A549 (cell line): ENCODE measurements at regions not wholly inside any gene's neighbourhood (a gene's known extent, or its start where the extent isn't known, plus 50 kb on each side); places are given as distances from the start of the nearest gene placed in this dataset.

Source experiments
- CTCF ChIP-seq: fragments of >200 bp; sonication (Bioruptor Twin); formaldehyde crosslinking; IDR thresholded peaks from 3 replicates; pipeline ENCODE4 v1.5.1; 2016
- ESRRA ChIP-seq: fragments of 150-350 bp; IDR thresholded peaks from 2 replicates; pipeline ENCODE4 v1.6.1; 2014; ENCODE audit warnings: mild to moderate bottlenecking, low read length, borderline replicate concordance
- KDM1A ChIP-seq: fragments of 200-600 bp; sonication (generic); IDR thresholded peaks from 2 replicates; pipeline ENCODE4 v1.6.1; 2016; ENCODE audit warnings: low read depth, mild to moderate bottlenecking
- POLR2A ChIP-seq: IDR thresholded peaks from 2 replicates; pipeline ENCODE4 v1.6.1; 2012; ENCODE audit warnings: mild to moderate bottlenecking, low read length
- RAD21 ChIP-seq, 2 experiments: fragments of >200 bp in 1 of 2; sonication (Bioruptor Twin) in 1 of 2; formaldehyde crosslinking in 1 of 2; IDR thresholded peaks in 1 of 2; conservative IDR thresholded peaks in 1 of 2; 2 replicates in 1 of 2; 3 replicates in 1 of 2; pipeline ENCODE4 v1.6.1; 2012 to 2018; ENCODE audit warnings: inconsistent platforms in 1 of 2
- REST ChIP-seq: fragments of 200-600 bp; sonication (generic); IDR thresholded peaks from 2 replicates; pipeline ENCODE4 v1.6.1; 2016; ENCODE audit warnings: antibody characterized with exemption, mild to moderate bottlenecking, moderate library complexity
- RNF2 ChIP-seq: fragments of 200-600 bp; sonication (generic); IDR thresholded peaks from 2 replicates; pipeline ENCODE4 v1.6.1; 2016; ENCODE audit warnings: low read depth, mild to moderate bottlenecking, antibody characterized with exemption, moderate library complexity, borderline replicate concordance
- USF2 ChIP-seq: fragments of 450-650 bp; IDR thresholded peaks from 2 replicates; pipeline ENCODE4 v1.6.1; 2014; ENCODE audit warnings: antibody characterized with exemption
- TF ChIP-seq, protein P1 (sequence below): IDR thresholded peaks from 2 replicates; pipeline ENCODE4 v1.6.1; 2012
- TF ChIP-seq, protein P2 (sequence below): IDR thresholded peaks from 2 replicates; pipeline ENCODE4 v1.6.1; 2012

- TF ChIP-seq CTCF (no peak), ESRRA (no peak), POLR2A (no peak), KDM1A (no peak), USF2 (no peak), REST (no peak), RNF2 (no peak), RAD21 (conservative IDR thresholded peaks at IDR 0.05 in 1 of 2, IDR thresholded peaks at IDR 0.05 in 1 of 2) (no peak)
- TF ChIP-seq, protein P1, sequence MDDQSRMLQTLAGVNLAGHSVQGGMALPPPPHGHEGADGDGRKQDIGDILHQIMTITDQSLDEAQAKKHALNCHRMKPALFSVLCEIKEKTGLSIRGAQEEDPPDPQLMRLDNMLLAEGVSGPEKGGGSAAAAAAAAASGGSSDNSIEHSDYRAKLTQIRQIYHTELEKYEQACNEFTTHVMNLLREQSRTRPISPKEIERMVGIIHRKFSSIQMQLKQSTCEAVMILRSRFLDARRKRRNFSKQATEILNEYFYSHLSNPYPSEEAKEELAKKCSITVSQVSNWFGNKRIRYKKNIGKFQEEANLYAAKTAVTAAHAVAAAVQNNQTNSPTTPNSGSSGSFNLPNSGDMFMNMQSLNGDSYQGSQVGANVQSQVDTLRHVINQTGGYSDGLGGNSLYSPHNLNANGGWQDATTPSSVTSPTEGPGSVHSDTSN: no peak
- TF ChIP-seq, protein P2, sequence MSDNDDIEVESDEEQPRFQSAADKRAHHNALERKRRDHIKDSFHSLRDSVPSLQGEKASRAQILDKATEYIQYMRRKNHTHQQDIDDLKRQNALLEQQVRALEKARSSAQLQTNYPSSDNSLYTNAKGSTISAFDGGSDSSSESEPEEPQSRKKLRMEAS: no peak
These were observed 153.8 kb downstream of the ATG4C start for GRCh38 chr1:62937634-62938296.
